ENCODE measurements at regions not wholly inside any gene's neighbourhood (a gene's known extent, or its start where the extent isn't known, plus 50 kb on each side); places are given as distances from the start of the nearest gene placed in this dataset.

- Histone ChIP-seq H3K36me3 (ENCODE audit: low read depth) (no peaks in the 10 kb centered on the region), H3K9me3 (ENCODE audit: insufficient read depth, low read depth) (no peaks in the 10 kb centered on the region), H3K4me2 (no peak overlapping the region), H3K4me3 (no peak overlapping the region), H3F3A (ENCODE audit: insufficient read depth, low read depth) (no peaks in the 10 kb centered on the region), H3K79me2 (ENCODE audit: low read depth) (no peaks in the 10 kb centered on the region), H2AFZ (no peak overlapping the region), H3K4me1 (replicated peaks; ENCODE audit: insufficient read depth) (no peaks in the 10 kb centered on the region), H3K9me2 (ENCODE audit: insufficient read depth) (no peaks in the 10 kb centered on the region), H3K27ac (no peak overlapping the region), H3K27me3 (ENCODE audit: insufficient read depth, low read depth) (no peaks in the 10 kb centered on the region), H4K20me1 (ENCODE audit: insufficient read depth) (no peaks in the 10 kb centered on the region)
- POLR2A ChIA-PET (ENCODE audit: unreplicated experiment) = no interaction called here
- TF ChIP-seq, protein P1, sequence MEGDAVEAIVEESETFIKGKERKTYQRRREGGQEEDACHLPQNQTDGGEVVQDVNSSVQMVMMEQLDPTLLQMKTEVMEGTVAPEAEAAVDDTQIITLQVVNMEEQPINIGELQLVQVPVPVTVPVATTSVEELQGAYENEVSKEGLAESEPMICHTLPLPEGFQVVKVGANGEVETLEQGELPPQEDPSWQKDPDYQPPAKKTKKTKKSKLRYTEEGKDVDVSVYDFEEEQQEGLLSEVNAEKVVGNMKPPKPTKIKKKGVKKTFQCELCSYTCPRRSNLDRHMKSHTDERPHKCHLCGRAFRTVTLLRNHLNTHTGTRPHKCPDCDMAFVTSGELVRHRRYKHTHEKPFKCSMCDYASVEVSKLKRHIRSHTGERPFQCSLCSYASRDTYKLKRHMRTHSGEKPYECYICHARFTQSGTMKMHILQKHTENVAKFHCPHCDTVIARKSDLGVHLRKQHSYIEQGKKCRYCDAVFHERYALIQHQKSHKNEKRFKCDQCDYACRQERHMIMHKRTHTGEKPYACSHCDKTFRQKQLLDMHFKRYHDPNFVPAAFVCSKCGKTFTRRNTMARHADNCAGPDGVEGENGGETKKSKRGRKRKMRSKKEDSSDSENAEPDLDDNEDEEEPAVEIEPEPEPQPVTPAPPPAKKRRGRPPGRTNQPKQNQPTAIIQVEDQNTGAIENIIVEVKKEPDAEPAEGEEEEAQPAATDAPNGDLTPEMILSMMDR (conservative IDR thresholded peaks at IDR 0.05) = no peak
- no peak for TF ChIP-seq EZH2 (IDR thresholded peaks at IDR 0.05; ENCODE audit: low read depth)
- no TSS peak for BruUV-seq (replicated peaks)
- intact Hi-C loops (cut with micrococcal nuclease; ENCODE audit: unreplicated experiment) = loop anchor here (10.0 kb wide), 1 partner anchor 111 kb away; no protein-coding TSS in a partner anchor
- DNase-seq = no peak
- CTCF ChIA-PET = no interaction called here
Observed at GRCh38 chr13:85413664-85414063, 385.6 kb downstream of the SLITRK6 start.

DNA sequence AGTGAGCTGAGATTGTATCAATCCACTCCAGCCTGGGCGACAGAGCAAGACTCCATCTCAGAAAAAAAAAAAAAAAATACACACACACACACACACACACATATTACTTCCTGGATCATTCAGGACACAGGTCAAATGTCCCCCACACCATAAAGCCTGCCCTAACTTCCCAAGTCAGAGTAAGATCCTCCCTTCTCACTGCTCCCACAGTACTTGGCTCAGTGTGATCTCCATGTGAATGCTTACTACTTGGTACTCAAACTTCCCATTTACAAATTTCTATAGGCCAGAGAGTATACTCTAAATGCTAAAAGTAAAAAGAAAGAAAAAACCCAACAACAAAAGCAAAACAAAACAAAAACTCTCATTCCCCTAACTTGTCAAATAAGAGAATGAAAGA, 386.8 kb downstream of the SLITRK6 start:
- intact Hi-C loops (cut with micrococcal nuclease; ENCODE audit: unreplicated experiment) = loop anchor here (10.0 kb wide), 1 partner anchor 112 kb away; no protein-coding TSS in a partner anchor
- Histone ChIP-seq H3K27ac (no peak overlapping the region), H3K4me3 (no peak overlapping the region), H3K36me3 (ENCODE audit: low read depth) (no peaks in the 10 kb centered on the region), H3K79me2 (ENCODE audit: low read depth) (no peaks in the 10 kb centered on the region), H3K4me1 (replicated peaks; ENCODE audit: insufficient read depth) (no peaks in the 10 kb centered on the region), H2AFZ (no peak overlapping the region), H3K4me2 (no peak overlapping the region), H3K9me3 (ENCODE audit: insufficient read depth, low read depth) (no peaks in the 10 kb centered on the region), H3K9me2 (ENCODE audit: insufficient read depth) (no peaks in the 10 kb centered on the region), H3F3A (ENCODE audit: insufficient read depth, low read depth) (no peaks in the 10 kb centered on the region), H4K20me1 (ENCODE audit: insufficient read depth) (no peaks in the 10 kb centered on the region), H3K27me3 (ENCODE audit: insufficient read depth, low read depth) (no peaks in the 10 kb centered on the region)
- TF ChIP-seq, protein P1 (conservative IDR thresholded peaks at IDR 0.05) = no peak
- no peak for TF ChIP-seq EZH2 (IDR thresholded peaks at IDR 0.05; ENCODE audit: low read depth)
- POLR2A ChIA-PET (ENCODE audit: unreplicated experiment) = no interaction called here
- DNase-seq = no peak
- BruUV-seq (replicated peaks) = no TSS peak
- CTCF ChIA-PET = no interaction called here

GRCh38 chr13:85411591-85411990, 387.6 kb downstream of the SLITRK6 start:
- no peak overlapping the region for H2AFZ ChIP-seq
- no peak overlapping the region for H3K4me2 ChIP-seq
- H3F3A ChIP-seq (ENCODE audit: insufficient read depth, low read depth) = no peaks in the 10 kb centered on the region
- no peaks in the 10 kb centered on the region for H4K20me1 ChIP-seq (ENCODE audit: insufficient read depth)
- H3K79me2 ChIP-seq (ENCODE audit: low read depth) = no peaks in the 10 kb centered on the region
- intact Hi-C loops (cut with micrococcal nuclease; ENCODE audit: unreplicated experiment) = loop anchor here (10.0 kb wide), 1 partner anchor 113 kb away; no protein-coding TSS in a partner anchor
- POLR2A ChIA-PET (ENCODE audit: unreplicated experiment) = no interaction called here
- no peaks in the 10 kb centered on the region for H3K4me1 ChIP-seq (replicated peaks; ENCODE audit: insufficient read depth)
- TF ChIP-seq, protein P1 (conservative IDR thresholded peaks at IDR 0.05) = no peak
- no peak for TF ChIP-seq EZH2 (IDR thresholded peaks at IDR 0.05; ENCODE audit: low read depth)
- H3K27me3 ChIP-seq (ENCODE audit: insufficient read depth, low read depth) = no peaks in the 10 kb centered on the region
- H3K4me3 ChIP-seq = no peak overlapping the region
- no peaks in the 10 kb centered on the region for H3K36me3 ChIP-seq (ENCODE audit: low read depth)
- H3K9me2 ChIP-seq (ENCODE audit: insufficient read depth) = no peaks in the 10 kb centered on the region
- no peak for DNase-seq
- H3K9me3 ChIP-seq (ENCODE audit: insufficient read depth, low read depth) = no peaks in the 10 kb centered on the region
- CTCF ChIA-PET = no interaction called here
- no TSS peak for BruUV-seq (replicated peaks)
- no peak overlapping the region for H3K27ac ChIP-seq

Data from PC-9 (cell line).